GM12891 (cell line): ENCODE measurements at regions not wholly inside any gene's neighbourhood (a gene's known extent, or its start where the extent isn't known, plus 50 kb on each side); places are given as distances from the start of the nearest gene placed in this dataset.

Experiments used
- POLR2A ChIP-seq: IDR thresholded peaks from 2 replicates; pipeline ENCODE4 v1.6.1; 2011; ENCODE audit warnings: low read depth, low read length, control low read depth
- POLR2AphosphoS5 ChIP-seq: IDR thresholded peaks from 2 replicates; pipeline ENCODE4 v1.6.1; 2011; ENCODE audit warnings: low read depth, low read length, control low read depth
- POU2F2 ChIP-seq: IDR thresholded peaks from 2 replicates; pipeline ENCODE4 v1.6.1; 2011; ENCODE audit warnings: low read depth, mild to moderate bottlenecking, control low read depth, low read length, moderate library complexity
- TAF1 ChIP-seq: IDR thresholded peaks from 2 replicates; pipeline ENCODE4 v1.6.1; 2011; ENCODE audit warnings: low read depth, low read length, control low read depth

- TF ChIP-seq POLR2A (no peak), POLR2AphosphoS5 (no peak), TAF1 (no peak), POU2F2 (no peak)
Measured at GRCh38 chr1:187044411-187044810, 215.7 kb downstream of the PLA2G4A start.
